IPS-18a (cell line): ENCODE measurements at regions not wholly inside any gene's neighbourhood (a gene's known extent, or its start where the extent isn't known, plus 50 kb on each side); places are given as distances from the start of the nearest gene placed in this dataset.

Experiments used
- H3K27ac ChIP-seq: one replicate; pipeline ENCODE4 v1.5.1; 2013; ENCODE audit warnings: low read length
- H3K27me3 ChIP-seq: one replicate; pipeline ENCODE4 v1.6.1; 2013; ENCODE audit warnings: mild to moderate bottlenecking, low read length; ENCODE audit not compliant: control insufficient read depth, insufficient read depth
- H3K36me3 ChIP-seq: one replicate; pipeline ENCODE4 v1.6.1; 2013; ENCODE audit warnings: low read depth, low read length; ENCODE audit not compliant: control insufficient read depth
- H3K4me1 ChIP-seq: one replicate; pipeline ENCODE4 v1.6.1; 2013; ENCODE audit warnings: low read depth, low read length; ENCODE audit not compliant: control insufficient read depth
- H3K4me3 ChIP-seq: one replicate; pipeline ENCODE4 v1.5.1; 2013; ENCODE audit warnings: low read length
- H3K9ac ChIP-seq: one replicate; pipeline ENCODE4 v1.6.1; 2013; ENCODE audit warnings: mild to moderate bottlenecking, low read length, moderate library complexity
- H3K9me3 ChIP-seq: one replicate; pipeline ENCODE4 v1.6.1; 2013; ENCODE audit warnings: low read depth, low read length; ENCODE audit not compliant: control insufficient read depth

- H3K4me3 ChIP-seq: no peak overlapping the region
- no peak overlapping the region for H3K9ac ChIP-seq
- no peaks in the 10 kb centered on the region for H3K36me3 ChIP-seq
- no peak overlapping the region for H3K27ac ChIP-seq
- H3K4me1 ChIP-seq: no peaks in the 10 kb centered on the region
- no peaks in the 10 kb centered on the region for H3K9me3 ChIP-seq
- H3K27me3 ChIP-seq: no peaks in the 10 kb centered on the region
Observed at GRCh38 chr21:31609081-31609480, 50.4 kb upstream of the SOD1 start.

GRCh38 chr21:31607791-31608190 lies 51.7 kb upstream of the SOD1 start:
- Histone ChIP-seq H3K9ac (no peak overlapping the region), H3K27ac (no peak overlapping the region), H3K27me3 (no peaks in the 10 kb centered on the region), H3K9me3 (no peaks in the 10 kb centered on the region), H3K4me3 (no peak overlapping the region), H3K4me1 (no peaks in the 10 kb centered on the region), H3K36me3 (no peaks in the 10 kb centered on the region)

- Histone ChIP-seq H3K9me3 (no peaks in the 10 kb centered on the region), H3K9ac (no peak overlapping the region), H3K36me3 (no peaks in the 10 kb centered on the region), H3K27me3 (no peaks in the 10 kb centered on the region), H3K27ac (no peak overlapping the region), H3K4me1 (no peaks in the 10 kb centered on the region), H3K4me3 (no peak overlapping the region)
Observed at GRCh38 chr21:31606081-31606874, 53.2 kb upstream of the SOD1 start.

GRCh38 chr21:31604591-31605190 lies 54.8 kb upstream of the SOD1 start:
- Histone ChIP-seq H3K27ac (no peak overlapping the region), H3K4me1 (no peaks in the 10 kb centered on the region), H3K27me3 (no peaks in the 10 kb centered on the region), H3K4me3 (no peak overlapping the region), H3K9me3 (no peaks in the 10 kb centered on the region), H3K9ac (no peak overlapping the region), H3K36me3 (no peaks in the 10 kb centered on the region)

- Histone ChIP-seq H3K9ac (no peak overlapping the region), H3K36me3 (no peaks in the 10 kb centered on the region), H3K4me1 (no peaks in the 10 kb centered on the region), H3K27me3 (no peaks in the 10 kb centered on the region), H3K4me3 (no peak overlapping the region), H3K9me3 (no peaks in the 10 kb centered on the region), H3K27ac (no peak overlapping the region)
Observed at GRCh38 chr21:31599563-31599962, 59.9 kb upstream of the SOD1 start.

GRCh38 chr21:31599013-31599412 lies 60.5 kb upstream of the SOD1 start:
- Histone ChIP-seq H3K27ac (no peak overlapping the region), H3K9me3 (no peaks in the 10 kb centered on the region), H3K36me3 (no peaks in the 10 kb centered on the region), H3K27me3 (no peaks in the 10 kb centered on the region), H3K4me3 (no peak overlapping the region), H3K4me1 (no peaks in the 10 kb centered on the region), H3K9ac (no peak overlapping the region)

- no peak overlapping the region for H3K4me3 ChIP-seq
- H3K9ac ChIP-seq: no peak overlapping the region
- no peaks in the 10 kb centered on the region for H3K27me3 ChIP-seq
- peaks cover 4% of the 10 kb centered on the region for H3K4me1 ChIP-seq
- H3K27ac ChIP-seq: no peak overlapping the region
- no peaks in the 10 kb centered on the region for H3K36me3 ChIP-seq
- H3K9me3 ChIP-seq: no peaks in the 10 kb centered on the region
Observed at GRCh38 chr21:31597683-31598082, 61.8 kb upstream of the SOD1 start.

- Histone ChIP-seq H3K27me3 (no peaks in the 10 kb centered on the region), H3K9ac (no peak overlapping the region), H3K9me3 (no peaks in the 10 kb centered on the region)
Observed at GRCh38 chr21:31596055-31596454, 63.4 kb upstream of the SOD1 start.

GRCh38 chr21:31594726-31595125 lies 64.8 kb upstream of the SOD1 start:
- no peaks in the 10 kb centered on the region for H3K36me3 ChIP-seq
- no peak overlapping the region for H3K9ac ChIP-seq
- H3K4me1 ChIP-seq: peaks cover 4% of the 10 kb centered on the region
- no peaks in the 10 kb centered on the region for H3K9me3 ChIP-seq
- no peaks in the 10 kb centered on the region for H3K27me3 ChIP-seq
- H3K27ac ChIP-seq: no peak overlapping the region
- H3K4me3 ChIP-seq: no peak overlapping the region

More at GRCh38 chr21:31596055-31596454, 63.4 kb upstream of the SOD1 start:
- Histone ChIP-seq H3K4me1 (peaks cover 4% of the 10 kb centered on the region), H3K36me3 (no peaks in the 10 kb centered on the region), H3K4me3 (no peak overlapping the region), H3K27ac (no peak overlapping the region)

GRCh38 chr21:31594279-31594678 lies 65.2 kb upstream of the SOD1 start:
- no peak overlapping the region for H3K9ac ChIP-seq
- no peaks in the 10 kb centered on the region for H3K9me3 ChIP-seq

GRCh38 chr21:31592963-31593560 lies 66.4 kb upstream of the SOD1 start:
- Histone ChIP-seq H3K27me3 (no peaks in the 10 kb centered on the region), H3K9ac (no peak overlapping the region), H3K36me3 (no peaks in the 10 kb centered on the region), H3K27ac (no peak overlapping the region), H3K9me3 (no peaks in the 10 kb centered on the region), H3K4me3 (no peak overlapping the region), H3K4me1 (peaks cover 4% of the 10 kb centered on the region)

More at GRCh38 chr21:31594279-31594678, 65.2 kb upstream of the SOD1 start:
- no peaks in the 10 kb centered on the region for H3K36me3 ChIP-seq
- no peak overlapping the region for H3K4me3 ChIP-seq
- peaks cover 4% of the 10 kb centered on the region for H3K4me1 ChIP-seq
- H3K27me3 ChIP-seq: no peaks in the 10 kb centered on the region
- H3K27ac ChIP-seq: no peak overlapping the region
